Endothelial cell of umbilical vein (primary cell): ENCODE measurements at regions not wholly inside any gene's neighbourhood (a gene's known extent, or its start where the extent isn't known, plus 50 kb on each side); places are given as distances from the start of the nearest gene placed in this dataset.
"Not testable (repeated sequence)": the region's sequence is repeated elsewhere in the genome, so short reads cannot be mapped to it uniquely, and the experiment has no call there.

Experiments used
- EZH2 ChIP-seq: IDR thresholded peaks from 2 replicates; pipeline ENCODE4 v1.6.1; 2012; ENCODE audit warnings: borderline replicate concordance, low read depth, mild to moderate bottlenecking, moderate library complexity, low read length, inconsistent platforms; ENCODE audit not compliant: severe bottlenecking
- POLR2AphosphoS5 ChIP-seq: IDR thresholded peaks from 2 replicates; pipeline ENCODE4 v1.6.1; 2012; ENCODE audit warnings: low read depth, mild to moderate bottlenecking, control low read depth, low read length, moderate library complexity; ENCODE audit not compliant: insufficient read depth
- TF ChIP-seq, protein P1 (sequence below), 2 donors: IDR thresholded peaks; 1 replicate in 1 of 2; 2 replicates in 1 of 2; pipeline ENCODE4 v1.5.1; 2011; ENCODE audit warnings: low read length in 2 of 2, mild to moderate bottlenecking in 2 of 2, moderate library complexity in 2 of 2, control low read depth in 1 of 2, inconsistent platforms in 1 of 2, low read depth in 1 of 2; ENCODE audit not compliant: insufficient read depth in 1 of 2; ENCODE audit errors: extremely low read depth in 1 of 2

- TF ChIP-seq EZH2, POLR2AphosphoS5: not testable (repeated sequence)
- TF ChIP-seq, protein P1, sequence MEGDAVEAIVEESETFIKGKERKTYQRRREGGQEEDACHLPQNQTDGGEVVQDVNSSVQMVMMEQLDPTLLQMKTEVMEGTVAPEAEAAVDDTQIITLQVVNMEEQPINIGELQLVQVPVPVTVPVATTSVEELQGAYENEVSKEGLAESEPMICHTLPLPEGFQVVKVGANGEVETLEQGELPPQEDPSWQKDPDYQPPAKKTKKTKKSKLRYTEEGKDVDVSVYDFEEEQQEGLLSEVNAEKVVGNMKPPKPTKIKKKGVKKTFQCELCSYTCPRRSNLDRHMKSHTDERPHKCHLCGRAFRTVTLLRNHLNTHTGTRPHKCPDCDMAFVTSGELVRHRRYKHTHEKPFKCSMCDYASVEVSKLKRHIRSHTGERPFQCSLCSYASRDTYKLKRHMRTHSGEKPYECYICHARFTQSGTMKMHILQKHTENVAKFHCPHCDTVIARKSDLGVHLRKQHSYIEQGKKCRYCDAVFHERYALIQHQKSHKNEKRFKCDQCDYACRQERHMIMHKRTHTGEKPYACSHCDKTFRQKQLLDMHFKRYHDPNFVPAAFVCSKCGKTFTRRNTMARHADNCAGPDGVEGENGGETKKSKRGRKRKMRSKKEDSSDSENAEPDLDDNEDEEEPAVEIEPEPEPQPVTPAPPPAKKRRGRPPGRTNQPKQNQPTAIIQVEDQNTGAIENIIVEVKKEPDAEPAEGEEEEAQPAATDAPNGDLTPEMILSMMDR (IDR thresholded peaks at IDR 0.05; ENCODE audit: extremely low read depth in 1 of 2, insufficient read depth in 1 of 2, low read depth in 1 of 2, low read length in 2 of 2) = not testable (repeated sequence)
Observed at GRCh38 chr4:3926271-3926670, 160.1 kb downstream of the ADRA2C start.
